ENCODE measurements at regions not wholly inside any gene's neighbourhood (a gene's known extent, or its start where the extent isn't known, plus 50 kb on each side); places are given as distances from the start of the nearest gene placed in this dataset.

DNA sequence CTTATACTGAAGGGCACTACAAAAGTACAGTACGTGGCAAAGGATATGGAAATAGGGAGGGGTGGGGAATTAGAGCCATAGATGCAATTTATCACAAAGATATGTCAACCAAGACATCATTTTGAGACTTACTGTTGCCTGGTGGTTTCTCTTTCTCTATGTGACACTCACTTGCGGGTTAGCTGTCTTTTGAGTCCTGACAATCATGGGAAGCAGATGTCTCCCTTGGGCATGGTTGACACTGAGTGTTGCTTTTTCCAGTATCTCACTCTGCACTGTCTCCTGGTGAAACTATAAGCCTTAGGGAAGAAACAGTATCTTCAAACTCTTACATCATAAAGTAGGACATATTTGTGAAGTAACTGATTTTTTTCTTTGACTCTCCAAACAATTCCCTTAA lies 383.5 kb upstream of the LCORL start:
- TF ChIP-seq POLR2AphosphoS5 (IDR thresholded peaks at IDR 0.05; ENCODE audit: insufficient read depth, low read depth, low read length): no peak
- TF ChIP-seq, protein P1, sequence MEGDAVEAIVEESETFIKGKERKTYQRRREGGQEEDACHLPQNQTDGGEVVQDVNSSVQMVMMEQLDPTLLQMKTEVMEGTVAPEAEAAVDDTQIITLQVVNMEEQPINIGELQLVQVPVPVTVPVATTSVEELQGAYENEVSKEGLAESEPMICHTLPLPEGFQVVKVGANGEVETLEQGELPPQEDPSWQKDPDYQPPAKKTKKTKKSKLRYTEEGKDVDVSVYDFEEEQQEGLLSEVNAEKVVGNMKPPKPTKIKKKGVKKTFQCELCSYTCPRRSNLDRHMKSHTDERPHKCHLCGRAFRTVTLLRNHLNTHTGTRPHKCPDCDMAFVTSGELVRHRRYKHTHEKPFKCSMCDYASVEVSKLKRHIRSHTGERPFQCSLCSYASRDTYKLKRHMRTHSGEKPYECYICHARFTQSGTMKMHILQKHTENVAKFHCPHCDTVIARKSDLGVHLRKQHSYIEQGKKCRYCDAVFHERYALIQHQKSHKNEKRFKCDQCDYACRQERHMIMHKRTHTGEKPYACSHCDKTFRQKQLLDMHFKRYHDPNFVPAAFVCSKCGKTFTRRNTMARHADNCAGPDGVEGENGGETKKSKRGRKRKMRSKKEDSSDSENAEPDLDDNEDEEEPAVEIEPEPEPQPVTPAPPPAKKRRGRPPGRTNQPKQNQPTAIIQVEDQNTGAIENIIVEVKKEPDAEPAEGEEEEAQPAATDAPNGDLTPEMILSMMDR (IDR thresholded peaks at IDR 0.05; ENCODE audit: extremely low read depth in 1 of 2, insufficient read depth in 1 of 2, low read depth in 1 of 2, low read length in 2 of 2): no peak
- TF ChIP-seq EZH2 (IDR thresholded peaks at IDR 0.05; ENCODE audit: borderline replicate concordance, low read depth, low read length, severe bottlenecking): no peak

Measured in endothelial cell of umbilical vein (primary cell).